DOHH2 (cell line): ENCODE measurements at regions not wholly inside any gene's neighbourhood (a gene's known extent, or its start where the extent isn't known, plus 50 kb on each side); places are given as distances from the start of the nearest gene placed in this dataset.

Experiments used
- H3F3A ChIP-seq: fragments of 200-600 bp; sonication (generic), shearing (Covaris generic); 2 replicates; pipeline ENCODE4 v1.6.0; 2016; ENCODE audit warnings: antibody characterized with exemption, mild to moderate bottlenecking; ENCODE audit not compliant: control insufficient read depth, insufficient read depth
- H3K27ac ChIP-seq: fragments of 200-600 bp; sonication (generic); 2 replicates; pipeline ENCODE4 v1.5.1; 2014; ENCODE audit warnings: low read depth, mild to moderate bottlenecking, low read length, moderate library complexity
- H3K27me3 ChIP-seq: fragments of 200-600 bp; sonication (generic); 2 replicates; pipeline ENCODE4 v1.6.1; 2014; ENCODE audit warnings: mild to moderate bottlenecking, low read length, mixed read lengths; ENCODE audit not compliant: control insufficient read depth
- H3K36me3 ChIP-seq: fragments of 200-600 bp; sonication (generic); 2 replicates; pipeline ENCODE4 v1.6.1; 2014; ENCODE audit warnings: mild to moderate bottlenecking, low read length, moderate library complexity, mixed read lengths; ENCODE audit not compliant: control insufficient read depth
- H3K4me1 ChIP-seq: fragments of 200-600 bp; sonication (generic); 2 replicates; pipeline ENCODE4 v1.6.1; 2014; ENCODE audit warnings: mild to moderate bottlenecking, low read length, mixed read lengths; ENCODE audit not compliant: control insufficient read depth
- H3K4me2 ChIP-seq: fragments of 200-600 bp; sonication (generic); 2 replicates; pipeline ENCODE4 v1.6.0; 2014; ENCODE audit warnings: mild to moderate bottlenecking, low read length, moderate library complexity
- H3K4me3 ChIP-seq: fragments of 200-600 bp; sonication (generic); 2 replicates; pipeline ENCODE4 v1.5.1; 2014; ENCODE audit warnings: mild to moderate bottlenecking, low read length, mixed read lengths
- H3K79me2 ChIP-seq: fragments of 200-600 bp; sonication (generic); 2 replicates; pipeline ENCODE4 v1.6.1; 2014; ENCODE audit warnings: mild to moderate bottlenecking, low read length, mixed read lengths; ENCODE audit not compliant: control insufficient read depth
- H3K9me2 ChIP-seq: fragments of 200-600 bp; sonication (generic); replicated peaks from 2 replicates; pipeline ENCODE4 v1.6.1; 2014; ENCODE audit warnings: mild to moderate bottlenecking, low read length, mixed read lengths; ENCODE audit not compliant: control insufficient read depth
- H3K9me3 ChIP-seq: fragments of 200-600 bp; sonication (generic); 2 replicates; pipeline ENCODE4 v1.6.1; 2014; ENCODE audit warnings: antibody characterized with exemption, low read length, mixed read lengths; ENCODE audit not compliant: control insufficient read depth, insufficient read depth
- H4K20me1 ChIP-seq: fragments of 200-600 bp; sonication (generic); 2 replicates; pipeline ENCODE4 v1.6.0; 2014; ENCODE audit warnings: low read depth, mild to moderate bottlenecking, antibody characterized with exemption, low read length, moderate library complexity; ENCODE audit not compliant: control insufficient read depth, insufficient read depth
- EZH2phosphoT487 ChIP-seq: fragments of 200-600 bp; sonication (generic); IDR thresholded peaks from 2 replicates; pipeline ENCODE4 v1.6.1; 2017; ENCODE audit warnings: borderline replicate concordance, mild to moderate bottlenecking, antibody characterized with exemption, low read length, moderate library complexity, mixed read lengths
- TF ChIP-seq, protein P1 (sequence below): fragments of 200-600 bp; sonication (generic); IDR thresholded peaks from one replicate; pipeline ENCODE4 v1.5.1; 2014; ENCODE audit warnings: antibody characterized with exemption, mild to moderate bottlenecking, low read depth, low read length; ENCODE audit not compliant: poor library complexity, severe bottlenecking

DNA sequence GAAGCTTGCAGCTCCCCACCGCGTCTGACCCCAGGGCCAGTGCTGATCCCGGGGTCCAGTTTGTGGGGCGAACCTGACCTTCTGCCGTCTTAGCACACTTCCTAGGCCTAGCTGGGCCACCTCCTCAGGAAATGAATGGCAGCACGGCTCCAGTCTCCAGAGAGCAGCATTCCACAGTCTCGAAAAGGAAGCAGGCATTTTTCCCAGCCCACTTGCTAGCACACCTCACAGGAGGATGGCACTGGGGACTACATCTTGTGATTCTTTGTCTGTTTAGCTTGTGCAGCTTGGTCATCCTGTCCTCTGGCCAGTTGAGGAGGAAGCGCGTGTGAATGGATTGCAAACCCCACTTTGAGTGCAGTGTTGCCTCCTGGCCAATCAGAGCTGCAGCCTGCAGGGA, 308.0 kb upstream of the IRX2 start:
- H3K4me1 ChIP-seq = no peaks in the 10 kb centered on the region
- no peak overlapping the region for H3K4me3 ChIP-seq
- no peak for TF ChIP-seq EZH2phosphoT487
- TF ChIP-seq, protein P1, sequence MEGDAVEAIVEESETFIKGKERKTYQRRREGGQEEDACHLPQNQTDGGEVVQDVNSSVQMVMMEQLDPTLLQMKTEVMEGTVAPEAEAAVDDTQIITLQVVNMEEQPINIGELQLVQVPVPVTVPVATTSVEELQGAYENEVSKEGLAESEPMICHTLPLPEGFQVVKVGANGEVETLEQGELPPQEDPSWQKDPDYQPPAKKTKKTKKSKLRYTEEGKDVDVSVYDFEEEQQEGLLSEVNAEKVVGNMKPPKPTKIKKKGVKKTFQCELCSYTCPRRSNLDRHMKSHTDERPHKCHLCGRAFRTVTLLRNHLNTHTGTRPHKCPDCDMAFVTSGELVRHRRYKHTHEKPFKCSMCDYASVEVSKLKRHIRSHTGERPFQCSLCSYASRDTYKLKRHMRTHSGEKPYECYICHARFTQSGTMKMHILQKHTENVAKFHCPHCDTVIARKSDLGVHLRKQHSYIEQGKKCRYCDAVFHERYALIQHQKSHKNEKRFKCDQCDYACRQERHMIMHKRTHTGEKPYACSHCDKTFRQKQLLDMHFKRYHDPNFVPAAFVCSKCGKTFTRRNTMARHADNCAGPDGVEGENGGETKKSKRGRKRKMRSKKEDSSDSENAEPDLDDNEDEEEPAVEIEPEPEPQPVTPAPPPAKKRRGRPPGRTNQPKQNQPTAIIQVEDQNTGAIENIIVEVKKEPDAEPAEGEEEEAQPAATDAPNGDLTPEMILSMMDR = no peak
- no peaks in the 10 kb centered on the region for H3K9me2 ChIP-seq
- H3K4me2 ChIP-seq = no peak overlapping the region
- H3F3A ChIP-seq = no peaks in the 10 kb centered on the region
- H3K9me3 ChIP-seq = peaks cover 16% of the 10 kb centered on the region; the same call in 1 of the 2 replicates
- no peaks in the 10 kb centered on the region for H4K20me1 ChIP-seq
- no peaks in the 10 kb centered on the region for H3K36me3 ChIP-seq
- no peak overlapping the region for H3K27ac ChIP-seq
- H3K27me3 ChIP-seq = no peaks in the 10 kb centered on the region
- H3K79me2 ChIP-seq = no peaks in the 10 kb centered on the region

DNA sequence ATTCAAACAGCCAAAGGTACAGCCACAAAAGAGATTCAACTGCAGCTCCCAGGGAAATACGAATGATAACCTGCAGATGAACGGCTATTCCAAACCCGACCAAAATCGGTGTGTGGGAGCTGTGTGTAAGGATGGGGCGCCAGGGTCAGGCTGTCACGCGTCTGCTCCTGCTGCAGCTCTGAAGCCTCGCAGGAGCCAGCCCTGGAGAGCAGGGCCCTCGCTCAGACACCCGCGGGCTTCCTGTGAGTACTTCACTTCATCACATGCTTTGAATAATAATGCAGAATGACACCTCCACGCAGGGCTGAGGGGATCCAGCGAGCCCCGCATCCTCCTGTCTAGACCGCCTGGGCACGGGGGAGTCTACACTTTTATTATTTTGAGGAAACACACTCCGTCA, 307.5 kb upstream of the IRX2 start:
- Histone ChIP-seq H3K27me3 (no peaks in the 10 kb centered on the region), H3K9me2 (no peaks in the 10 kb centered on the region), H3K4me2 (no peak overlapping the region), H3K36me3 (no peaks in the 10 kb centered on the region), H4K20me1 (no peaks in the 10 kb centered on the region), H3K4me1 (no peaks in the 10 kb centered on the region), H3K27ac (no peak overlapping the region), H3K4me3 (no peak overlapping the region), H3K79me2 (no peaks in the 10 kb centered on the region), H3F3A (no peaks in the 10 kb centered on the region), H3K9me3 (peaks cover 16% of the 10 kb centered on the region; the same call in 1 of the 2 replicates)
- TF ChIP-seq, protein P1 = no peak
- TF ChIP-seq EZH2phosphoT487 = no peak

DNA sequence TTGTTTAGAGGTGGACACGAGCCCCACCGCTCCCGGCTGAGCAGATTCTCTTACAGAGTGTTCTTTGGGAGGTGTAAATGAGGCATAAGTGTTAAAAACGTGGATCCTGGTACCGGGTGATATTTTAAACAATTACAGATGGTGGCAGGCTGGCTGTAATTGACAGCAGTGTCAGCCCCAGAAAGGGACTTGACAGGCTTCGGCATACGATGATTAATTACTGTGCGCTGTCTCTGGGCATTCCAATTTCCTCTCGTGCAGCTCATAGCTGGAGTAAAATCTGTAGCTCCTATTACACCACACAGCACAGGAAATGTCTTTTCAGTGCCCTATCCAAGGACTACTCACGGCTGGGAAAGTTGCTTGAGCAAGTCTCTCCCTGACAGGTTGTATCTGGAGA, 305.4 kb upstream of the IRX2 start:
- no peaks in the 10 kb centered on the region for H3K79me2 ChIP-seq
- H3K9me2 ChIP-seq = no peaks in the 10 kb centered on the region
- H3K27ac ChIP-seq = no peak overlapping the region
- H3K9me3 ChIP-seq = peaks cover 13% of the 10 kb centered on the region; the same call in 1 of the 2 replicates
- H3K4me1 ChIP-seq = no peaks in the 10 kb centered on the region
- H4K20me1 ChIP-seq = no peaks in the 10 kb centered on the region
- TF ChIP-seq, protein P1 = no peak
- no peak for TF ChIP-seq EZH2phosphoT487
- H3K27me3 ChIP-seq = no peaks in the 10 kb centered on the region
- no peak overlapping the region for H3K4me3 ChIP-seq
- no peak overlapping the region for H3K4me2 ChIP-seq
- no peaks in the 10 kb centered on the region for H3F3A ChIP-seq
- H3K36me3 ChIP-seq = no peaks in the 10 kb centered on the region

DNA sequence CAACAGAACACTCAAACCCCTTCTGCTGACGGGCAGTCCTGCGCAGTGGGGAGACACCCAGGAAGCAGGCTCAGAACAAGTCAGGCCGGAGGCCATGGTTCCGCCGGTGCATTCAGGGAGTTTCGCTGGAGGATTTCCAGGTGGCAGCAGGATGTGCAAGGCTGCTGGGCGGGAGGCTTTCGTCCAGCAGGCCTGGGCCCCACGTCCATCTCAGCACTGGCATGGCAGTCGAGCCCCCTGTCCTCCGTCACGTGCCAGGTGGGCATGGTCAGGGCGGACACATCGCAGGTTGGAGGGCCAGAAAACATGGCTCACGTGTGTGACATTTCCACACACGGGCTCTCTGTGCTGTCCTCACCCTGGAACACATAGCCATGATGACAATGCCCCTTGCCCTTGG, 299.9 kb upstream of the IRX2 start:
- Histone ChIP-seq H3K9me2 (no peaks in the 10 kb centered on the region), H3K36me3 (no peaks in the 10 kb centered on the region), H3K4me2 (no peak overlapping the region), H3K4me1 (no peaks in the 10 kb centered on the region), H3F3A (no peaks in the 10 kb centered on the region), H3K4me3 (no peak overlapping the region), H3K27ac (no peak overlapping the region), H3K27me3 (no peaks in the 10 kb centered on the region), H4K20me1 (no peaks in the 10 kb centered on the region), H3K79me2 (no peaks in the 10 kb centered on the region), H3K9me3 (no peaks in the 10 kb centered on the region; the same call in 1 of the 2 replicates)
- TF ChIP-seq EZH2phosphoT487 = no peak
- TF ChIP-seq, protein P1 = no peak
